GM12875 (cell line): ENCODE measurements at regions not wholly inside any gene's neighbourhood (a gene's known extent, or its start where the extent isn't known, plus 50 kb on each side); places are given as distances from the start of the nearest gene placed in this dataset.

Experiments used
- H3K4me3 ChIP-seq: one replicate; pipeline ENCODE4 v1.5.1; 2011; ENCODE audit warnings: low read depth, low read length, control low read depth
- CTCF ChIP-seq: IDR thresholded peaks from 2 replicates; pipeline ENCODE4 v1.5.1; 2011; ENCODE audit warnings: low read depth, mild to moderate bottlenecking, control low read depth, inconsistent platforms, low read length, moderate library complexity, borderline replicate concordance; ENCODE audit not compliant: insufficient read depth

GRCh38 chr5:120239086-120239485, 225.0 kb upstream of the PRR16 start:
- H3K4me3 ChIP-seq: no peak overlapping the region
- TF ChIP-seq CTCF: no peak

GRCh38 chr5:120240706-120241105, 223.4 kb upstream of the PRR16 start:
- TF ChIP-seq CTCF: no peak
- no peak overlapping the region for H3K4me3 ChIP-seq

DNA sequence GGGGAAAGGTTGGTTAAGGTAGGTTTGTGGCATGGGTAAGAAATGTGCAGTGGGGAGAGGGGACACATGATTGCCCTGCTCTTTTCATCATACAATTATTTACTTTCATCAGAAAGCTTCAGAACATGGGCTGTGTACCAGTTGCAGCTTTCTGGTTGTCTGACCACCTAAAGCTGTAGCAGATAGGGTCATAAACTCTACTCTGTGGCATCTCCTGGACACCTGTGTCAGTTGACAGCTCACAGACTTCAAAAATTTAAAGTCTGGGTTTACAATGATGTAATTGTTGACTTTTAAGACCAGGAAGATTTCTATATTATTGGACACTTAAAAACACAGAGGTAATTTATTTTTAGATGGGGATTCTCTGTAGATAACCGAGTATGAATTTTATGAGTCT, 222.7 kb upstream of the PRR16 start:
- no peak overlapping the region for H3K4me3 ChIP-seq
- no peak for TF ChIP-seq CTCF

- TF ChIP-seq CTCF: no peak
- no peak overlapping the region for H3K4me3 ChIP-seq
Observed at GRCh38 chr5:120251898-120252297, 212.2 kb upstream of the PRR16 start.

GRCh38 chr5:120252839-120253238, 211.3 kb upstream of the PRR16 start:
- no peak overlapping the region for H3K4me3 ChIP-seq
- TF ChIP-seq CTCF: no peak

DNA sequence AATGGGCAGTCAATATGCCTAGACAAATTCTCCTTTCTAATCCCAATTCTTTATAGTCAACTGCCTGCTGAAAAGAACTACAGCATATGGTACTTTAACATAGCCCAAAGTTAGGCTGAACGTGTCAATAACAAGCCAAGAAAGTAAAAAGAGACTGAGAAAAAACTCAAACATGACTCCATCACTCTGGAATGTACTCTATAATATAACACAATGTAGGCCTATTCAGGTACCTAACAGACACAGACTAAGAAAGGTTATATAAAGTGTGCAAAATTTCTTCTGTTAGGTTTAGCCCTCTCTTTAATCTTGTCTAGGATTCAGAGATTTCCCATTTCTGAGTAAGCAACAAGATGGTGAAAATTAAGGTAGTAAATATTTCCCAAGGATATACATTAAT, 209.7 kb upstream of the PRR16 start:
- no peak for TF ChIP-seq CTCF
- no peak overlapping the region for H3K4me3 ChIP-seq

GRCh38 chr5:120255214-120255613, 208.9 kb upstream of the PRR16 start:
- TF ChIP-seq CTCF: no peak
- H3K4me3 ChIP-seq: no peak overlapping the region
